ENCODE measurements at regions not wholly inside any gene's neighbourhood (a gene's known extent, or its start where the extent isn't known, plus 50 kb on each side); places are given as distances from the start of the nearest gene placed in this dataset.

- TF ChIP-seq CTCF (IDR thresholded peaks at IDR 0.05; ENCODE audit: control extremely low read depth in 1 of 3, insufficient read depth in 1 of 3, low read depth in 1 of 3, low read length in 3 of 3) (no peak), BCL11A (IDR thresholded peaks at IDR 0.05; ENCODE audit: low read depth in 2 of 2, low read length in 2 of 2) (no peak), RFX5 (IDR thresholded peaks at IDR 0.05; ENCODE audit: borderline replicate concordance, low read depth, low read length) (no peak), SRF (IDR thresholded peaks at IDR 0.05; ENCODE audit: low read depth, low read length) (no peak), SP2 (IDR thresholded peaks at IDR 0.05; ENCODE audit: low read length) (no peak)
Measured at GRCh38 chr12:111076199-111076598, 155.8 kb upstream of the MYL2 start.
